Neural cell (in vitro differentiated cells): ENCODE measurements at regions not wholly inside any gene's neighbourhood (a gene's known extent, or its start where the extent isn't known, plus 50 kb on each side); places are given as distances from the start of the nearest gene placed in this dataset.

Experiments
- RAD21 ChIP-seq: fragments of 450-650 bp; conservative IDR thresholded peaks from 2 replicates; pipeline ENCODE4 v1.6.1; 2014; ENCODE audit warnings: antibody characterized with exemption, mild to moderate bottlenecking, moderate library complexity
- TF ChIP-seq, protein P1 (sequence below): fragments of 450-650 bp; IDR thresholded peaks from 2 replicates; pipeline ENCODE4 v1.5.1; 2014; ENCODE audit warnings: antibody characterized with exemption, mild to moderate bottlenecking, moderate library complexity; ENCODE audit not compliant: poor library complexity, severe bottlenecking

DNA sequence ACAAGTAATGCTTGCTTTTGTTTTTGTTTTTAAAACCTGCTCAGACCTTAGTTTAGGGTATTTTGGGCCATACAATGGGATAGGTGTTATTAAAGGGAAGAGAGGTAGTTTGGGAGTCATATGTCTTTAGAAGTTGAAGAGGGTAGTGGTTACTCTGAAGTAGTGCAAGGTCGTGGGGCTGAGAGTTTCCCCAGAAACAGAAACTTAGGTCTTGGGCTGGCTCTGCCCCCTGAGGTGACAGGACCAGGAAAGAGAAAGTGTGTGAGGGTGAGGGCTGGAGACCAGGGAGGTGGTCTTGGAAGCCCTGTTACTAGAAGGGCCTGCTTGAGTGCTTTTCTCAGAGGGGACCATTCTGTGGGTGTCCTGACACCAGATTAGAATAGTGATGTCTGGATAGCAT is 500.5 kb upstream of the SPHKAP start:
- TF ChIP-seq, protein P1, sequence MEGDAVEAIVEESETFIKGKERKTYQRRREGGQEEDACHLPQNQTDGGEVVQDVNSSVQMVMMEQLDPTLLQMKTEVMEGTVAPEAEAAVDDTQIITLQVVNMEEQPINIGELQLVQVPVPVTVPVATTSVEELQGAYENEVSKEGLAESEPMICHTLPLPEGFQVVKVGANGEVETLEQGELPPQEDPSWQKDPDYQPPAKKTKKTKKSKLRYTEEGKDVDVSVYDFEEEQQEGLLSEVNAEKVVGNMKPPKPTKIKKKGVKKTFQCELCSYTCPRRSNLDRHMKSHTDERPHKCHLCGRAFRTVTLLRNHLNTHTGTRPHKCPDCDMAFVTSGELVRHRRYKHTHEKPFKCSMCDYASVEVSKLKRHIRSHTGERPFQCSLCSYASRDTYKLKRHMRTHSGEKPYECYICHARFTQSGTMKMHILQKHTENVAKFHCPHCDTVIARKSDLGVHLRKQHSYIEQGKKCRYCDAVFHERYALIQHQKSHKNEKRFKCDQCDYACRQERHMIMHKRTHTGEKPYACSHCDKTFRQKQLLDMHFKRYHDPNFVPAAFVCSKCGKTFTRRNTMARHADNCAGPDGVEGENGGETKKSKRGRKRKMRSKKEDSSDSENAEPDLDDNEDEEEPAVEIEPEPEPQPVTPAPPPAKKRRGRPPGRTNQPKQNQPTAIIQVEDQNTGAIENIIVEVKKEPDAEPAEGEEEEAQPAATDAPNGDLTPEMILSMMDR, result no peak
- TF ChIP-seq RAD21, result no peak
